GM12878 (cell line): ENCODE measurements at regions not wholly inside any gene's neighbourhood (a gene's known extent, or its start where the extent isn't known, plus 50 kb on each side); places are given as distances from the start of the nearest gene placed in this dataset.

Experiments used
- ATAC-seq: fragments of 200-7000 bp; cut with Tn5 transposase; 3 replicates; pipeline ENCODE4 v1.9.1; 2020; ENCODE audit warnings: mild to moderate bottlenecking, moderate library complexity
- BruUV-seq: library from RNA; stranded (reverse); fragments of 400-500 nt; replicated peaks from 2 replicates; lab custom pipeline; 2021; lab: Mats Ljungman, UMichigan
- CTCF ChIA-PET: fragments of 300-600 bp; sonication (Branson Sonifier 250); formaldehyde crosslinking; extraction: SDS; loops from one replicate; lab custom pipeline; 2021; ENCODE audit warnings: inconsistent platforms; lab: Yijun Ruan, JAX
- POLR2A ChIA-PET: fragments of 350-600 bp; formaldehyde crosslinking; extraction: SDS; loops from one replicate; lab custom pipeline; 2021; ENCODE audit warnings: inconsistent platforms; lab: Charles Lee
- RAD21 ChIA-PET: fragments of 300-600 bp; sonication (Branson Sonifier 250); formaldehyde crosslinking; loops from one replicate; lab custom pipeline; 2023; ENCODE audit warnings: antibody characterized with exemption; ENCODE audit not compliant: unreplicated experiment; lab: Charles Lee
- SMC1A ChIA-PET: fragments of 300-600 bp; sonication (Branson Sonifier 250); formaldehyde crosslinking; loops from one replicate; lab custom pipeline; 2023; ENCODE audit not compliant: unreplicated experiment, uncharacterized antibody; lab: Charles Lee
- DNase-seq: peaks from one replicate; pipeline ENCODE4 v3.0.0-alpha.2; 2011; ENCODE audit warnings: low read depth, low spot score
- FAIRE-seq: peaks from 3 replicates; lab custom pipeline; 2011; peaks lifted over from hg19 to GRCh38; lab: Jason Lieb, UNC
- H2AFZ ChIP-seq: 2 replicates; pipeline ENCODE4 v1.6.0; 2011; ENCODE audit warnings: low read depth, low read length, control low read depth; ENCODE audit not compliant: control insufficient read depth
- H3K27ac ChIP-seq: 2 replicates; pipeline ENCODE4 v1.5.1; 2011; ENCODE audit warnings: control low read depth; ENCODE audit not compliant: control insufficient read depth, insufficient read depth
- H3K27me3 ChIP-seq, 2 experiments: replicated peaks in 1 of 2; 2 replicates each; pipeline versions ENCODE4 v1.6.0 to v1.6.1; 2011; ENCODE audit warnings: low read length in 1 of 2; ENCODE audit not compliant: control insufficient read depth in 2 of 2, insufficient read depth in 2 of 2
- H3K36me3 ChIP-seq, 2 experiments: 2 replicates each; pipeline ENCODE4 v1.5.1; 2011; ENCODE audit warnings: low read length in 1 of 2; ENCODE audit not compliant: control insufficient read depth in 2 of 2, insufficient read depth in 2 of 2
- H3K4me1 ChIP-seq: 2 replicates; pipeline ENCODE4 v1.6.1; 2011; ENCODE audit warnings: mild to moderate bottlenecking, low read length, moderate library complexity, mixed read lengths; ENCODE audit not compliant: control insufficient read depth, insufficient read depth
- H3K4me2 ChIP-seq: 2 replicates; pipeline ENCODE4 v1.6.0; 2011; ENCODE audit warnings: control low read depth; ENCODE audit not compliant: control insufficient read depth, insufficient read depth
- H3K4me3 ChIP-seq: fragments of 200-600 bp; sonication (generic); 2 replicates; pipeline ENCODE4 v1.5.1; 2016
- H3K79me2 ChIP-seq: 2 replicates; pipeline ENCODE4 v1.6.0; 2011; ENCODE audit warnings: low read length; ENCODE audit not compliant: control insufficient read depth, insufficient read depth
- H3K9ac ChIP-seq: 2 replicates; pipeline ENCODE4 v1.8.0; 2011; ENCODE audit warnings: low read length, control low read depth, mixed read lengths; ENCODE audit not compliant: control insufficient read depth, insufficient read depth
- H3K9me3 ChIP-seq: replicated peaks from 3 replicates; pipeline ENCODE4 v1.5.1; 2011; ENCODE audit warnings: mild to moderate bottlenecking, low read length; ENCODE audit not compliant: control insufficient read depth, insufficient read depth
- H4K20me1 ChIP-seq: 2 replicates; pipeline ENCODE4 v1.6.0; 2011; ENCODE audit not compliant: control insufficient read depth, insufficient read depth
- DPF2 ChIP-seq: fragments of 450-650 bp; IDR thresholded peaks from 2 replicates; pipeline ENCODE4 v1.6.1; 2017; ENCODE audit warnings: mild to moderate bottlenecking
- EZH2 ChIP-seq: IDR thresholded peaks from 2 replicates; pipeline ENCODE4 v1.6.1; 2012; ENCODE audit warnings: low read depth, mild to moderate bottlenecking, control low read depth, inconsistent platforms, low read length, borderline replicate concordance; ENCODE audit not compliant: control insufficient read depth
- GATAD2B ChIP-seq: fragments of 450-650 bp; conservative IDR thresholded peaks from 2 replicates; pipeline ENCODE4 v1.6.1; 2017; ENCODE audit warnings: low read depth, mild to moderate bottlenecking, moderate library complexity
- KDM1A ChIP-seq: fragments of 200-600 bp; sonication (generic); IDR thresholded peaks from 2 replicates; pipeline ENCODE4 v1.6.1; 2016; ENCODE audit warnings: borderline replicate concordance
- NRF1 ChIP-seq: conservative IDR thresholded peaks from 2 replicates; pipeline ENCODE4 v1.6.1; 2011; ENCODE audit warnings: mild to moderate bottlenecking, low read depth, low read length, improper control_type of control experiment
- PAX5 ChIP-seq: IDR thresholded peaks from 2 replicates; pipeline ENCODE4 v1.6.1; 2011; ENCODE audit warnings: low read depth, low read length, borderline replicate concordance
- PAX8 ChIP-seq: fragments of 450-650 bp; IDR thresholded peaks from 2 replicates; pipeline ENCODE4 v1.6.1; 2017; ENCODE audit warnings: mild to moderate bottlenecking, moderate library complexity
- RCOR1 ChIP-seq: conservative IDR thresholded peaks from 2 replicates; pipeline ENCODE4 v1.6.1; 2012; ENCODE audit warnings: low read depth, low read length, improper control_type of control experiment
- RELA ChIP-seq: fragments of 450-650 bp; IDR thresholded peaks from 2 replicates; pipeline ENCODE4 v1.8.0; 2014; ENCODE audit warnings: borderline replicate concordance; ENCODE audit not compliant: partially characterized antibody
- SMAD1 ChIP-seq: fragments of 450-650 bp; IDR thresholded peaks from 2 replicates; pipeline ENCODE4 v1.6.1; 2018; ENCODE audit warnings: mild to moderate bottlenecking, low read depth; ENCODE audit not compliant: partially characterized antibody
- STAT1 ChIP-seq: fragments of 450-650 bp; conservative IDR thresholded peaks from 2 replicates; pipeline ENCODE4 v1.6.1; 2014; ENCODE audit warnings: antibody characterized with exemption, mild to moderate bottlenecking
- USF2 ChIP-seq: IDR thresholded peaks from 2 replicates; pipeline ENCODE4 v1.6.1; 2011; ENCODE audit warnings: low read depth, low read length, improper control_type of control experiment, borderline replicate concordance
- YY1 ChIP-seq: IDR thresholded peaks from 2 replicates; pipeline ENCODE4 v1.6.1; 2011; ENCODE audit warnings: low read depth, mild to moderate bottlenecking, low read length
- ZNF274 ChIP-seq: IDR thresholded peaks from one replicate; pipeline ENCODE4 v1.8.0; 2011; ENCODE audit not compliant: insufficient read length, insufficient read depth
- WGBS: methylation state at CpG from one replicate; pipeline ENCODE4 v1.1.6; 2016; ENCODE audit warnings: low lambda C conversion rate; ENCODE audit not compliant: insufficient replicate concordance, insufficient coverage; ENCODE audit errors: missing lambda C conversion rate; 5-methylcytosine and 5-hydroxymethylcytosine counted together
- in situ Hi-C: fragments of 300-500 bp; cut with MboI; formaldehyde crosslinking; loops from 9 replicates; pipeline ENCODE4 v1.14.3; 2018; ENCODE audit warnings: mixed read lengths
- intact Hi-C: fragments of 100-400 bp; cut with micrococcal nuclease; formaldehyde crosslinking; loops from one replicate; pipeline ENCODE4 v1.14.2; 2022; ENCODE audit not compliant: unreplicated experiment
- TF ChIP-seq, protein P1 (sequence below): IDR thresholded peaks from 2 replicates; pipeline ENCODE4 v1.6.1; 2012; ENCODE audit warnings: low read depth, low read length, improper control_type of control experiment
- TF ChIP-seq, protein P2 (sequence below): fragments of 150-350 bp; IDR thresholded peaks from 2 replicates; pipeline ENCODE4 v1.6.1; 2014; ENCODE audit warnings: mild to moderate bottlenecking, low read depth, low read length
- TF ChIP-seq, protein P3 (sequence below): fragments of 450-650 bp; IDR thresholded peaks from 2 replicates; pipeline ENCODE4 v1.6.1; 2017; ENCODE audit warnings: mild to moderate bottlenecking, low read depth, inconsistent platforms; ENCODE audit not compliant: poor library complexity, severe bottlenecking

DNA sequence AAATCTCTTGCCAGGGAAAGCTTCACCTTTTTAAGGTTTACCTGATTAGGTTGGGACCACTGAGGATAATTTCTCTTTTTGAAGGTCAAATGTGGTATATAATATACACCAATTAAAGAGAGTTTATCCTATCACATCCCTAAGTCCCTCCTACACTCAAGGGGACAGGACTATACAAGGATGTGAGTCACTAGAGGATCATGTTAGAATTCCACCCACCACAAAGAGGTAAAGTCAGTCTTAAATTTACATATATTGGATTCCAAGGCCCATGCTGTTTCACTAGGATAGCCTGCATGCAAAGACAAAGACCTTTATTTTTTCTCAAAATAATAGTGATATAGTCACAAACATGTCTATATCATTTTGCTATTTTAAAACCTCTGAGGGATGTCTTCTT is 164.4 kb downstream of the GIPC2 start (continued):
- TF ChIP-seq USF2, result no peak
- TF ChIP-seq DPF2, result no peak
- TF ChIP-seq, protein P1, sequence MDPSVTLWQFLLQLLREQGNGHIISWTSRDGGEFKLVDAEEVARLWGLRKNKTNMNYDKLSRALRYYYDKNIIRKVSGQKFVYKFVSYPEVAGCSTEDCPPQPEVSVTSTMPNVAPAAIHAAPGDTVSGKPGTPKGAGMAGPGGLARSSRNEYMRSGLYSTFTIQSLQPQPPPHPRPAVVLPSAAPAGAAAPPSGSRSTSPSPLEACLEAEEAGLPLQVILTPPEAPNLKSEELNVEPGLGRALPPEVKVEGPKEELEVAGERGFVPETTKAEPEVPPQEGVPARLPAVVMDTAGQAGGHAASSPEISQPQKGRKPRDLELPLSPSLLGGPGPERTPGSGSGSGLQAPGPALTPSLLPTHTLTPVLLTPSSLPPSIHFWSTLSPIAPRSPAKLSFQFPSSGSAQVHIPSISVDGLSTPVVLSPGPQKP, result no peak
- TF ChIP-seq GATAD2B, result no peak
- no peak for TF ChIP-seq RELA
- TF ChIP-seq, all 136 proteins: peak for 0

DNA sequence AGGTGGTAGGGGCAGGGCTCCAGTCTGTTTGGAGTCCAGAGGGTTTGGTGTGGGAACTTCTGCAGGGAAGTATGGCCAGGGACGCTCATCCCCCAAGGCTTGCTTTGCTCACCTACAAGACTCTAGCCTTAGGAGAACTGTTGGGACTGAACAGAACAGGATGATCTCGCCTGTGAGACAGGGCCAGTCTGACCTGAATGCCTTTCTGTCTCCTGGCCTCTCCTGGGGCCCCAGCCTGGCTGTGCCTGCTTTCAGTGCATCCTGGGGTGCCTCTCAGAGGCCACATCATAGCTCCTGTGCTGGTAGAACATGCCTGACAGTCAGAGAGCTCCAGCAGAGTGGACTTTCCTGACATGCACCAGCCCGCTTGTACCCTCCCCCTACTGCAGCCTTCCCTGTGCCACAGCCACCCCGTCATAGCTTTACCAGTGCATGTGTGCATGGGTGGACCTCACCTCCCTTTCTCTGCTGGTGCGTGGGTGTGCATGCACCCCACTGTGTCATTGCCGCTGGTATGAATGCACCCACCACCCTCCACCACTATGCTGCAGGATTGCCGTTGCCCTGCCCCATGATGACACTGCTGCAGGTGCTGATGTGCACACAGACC is 165.8 kb downstream of the GIPC2 start:
- H3K36me3 ChIP-seq, result no peaks in the 10 kb centered on the region
- H3K4me3 ChIP-seq, result no peak overlapping the region
- CTCF ChIA-PET, result no interaction called here
- H4K20me1 ChIP-seq, result no peaks in the 10 kb centered on the region
- TF ChIP-seq SMAD1, result no peak
- TF ChIP-seq STAT1, result no peak
- TF ChIP-seq PAX5, result no peak
- TF ChIP-seq KDM1A, result no peak
- no peak for TF ChIP-seq NRF1
- no peak for TF ChIP-seq EZH2
- no peak for TF ChIP-seq ZNF274
- no peak for TF ChIP-seq PAX8
- TF ChIP-seq, protein P2, sequence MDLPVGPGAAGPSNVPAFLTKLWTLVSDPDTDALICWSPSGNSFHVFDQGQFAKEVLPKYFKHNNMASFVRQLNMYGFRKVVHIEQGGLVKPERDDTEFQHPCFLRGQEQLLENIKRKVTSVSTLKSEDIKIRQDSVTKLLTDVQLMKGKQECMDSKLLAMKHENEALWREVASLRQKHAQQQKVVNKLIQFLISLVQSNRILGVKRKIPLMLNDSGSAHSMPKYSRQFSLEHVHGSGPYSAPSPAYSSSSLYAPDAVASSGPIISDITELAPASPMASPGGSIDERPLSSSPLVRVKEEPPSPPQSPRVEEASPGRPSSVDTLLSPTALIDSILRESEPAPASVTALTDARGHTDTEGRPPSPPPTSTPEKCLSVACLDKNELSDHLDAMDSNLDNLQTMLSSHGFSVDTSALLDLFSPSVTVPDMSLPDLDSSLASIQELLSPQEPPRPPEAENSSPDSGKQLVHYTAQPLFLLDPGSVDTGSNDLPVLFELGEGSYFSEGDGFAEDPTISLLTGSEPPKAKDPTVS, result no peak
- TF ChIP-seq, protein P3, sequence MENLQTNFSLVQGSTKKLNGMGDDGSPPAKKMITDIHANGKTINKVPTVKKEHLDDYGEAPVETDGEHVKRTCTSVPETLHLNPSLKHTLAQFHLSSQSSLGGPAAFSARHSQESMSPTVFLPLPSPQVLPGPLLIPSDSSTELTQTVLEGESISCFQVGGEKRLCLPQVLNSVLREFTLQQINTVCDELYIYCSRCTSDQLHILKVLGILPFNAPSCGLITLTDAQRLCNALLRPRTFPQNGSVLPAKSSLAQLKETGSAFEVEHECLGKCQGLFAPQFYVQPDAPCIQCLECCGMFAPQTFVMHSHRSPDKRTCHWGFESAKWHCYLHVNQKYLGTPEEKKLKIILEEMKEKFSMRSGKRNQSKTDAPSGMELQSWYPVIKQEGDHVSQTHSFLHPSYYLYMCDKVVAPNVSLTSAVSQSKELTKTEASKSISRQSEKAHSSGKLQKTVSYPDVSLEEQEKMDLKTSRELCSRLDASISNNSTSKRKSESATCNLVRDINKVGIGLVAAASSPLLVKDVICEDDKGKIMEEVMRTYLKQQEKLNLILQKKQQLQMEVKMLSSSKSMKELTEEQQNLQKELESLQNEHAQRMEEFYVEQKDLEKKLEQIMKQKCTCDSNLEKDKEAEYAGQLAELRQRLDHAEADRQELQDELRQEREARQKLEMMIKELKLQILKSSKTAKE, result no peak
- no peak for TF ChIP-seq RCOR1
- no peak for TF ChIP-seq YY1
- TF ChIP-seq DPF2, result no peak
- SMC1A ChIA-PET, result no interaction called here
- POLR2A ChIA-PET, result no interaction called here
- H3K4me1 ChIP-seq, result no peaks in the 10 kb centered on the region
- BruUV-seq, result no TSS peak
- no peak overlapping the region for H2AFZ ChIP-seq
- in situ Hi-C loops, result no loop called here
- H3K27me3 ChIP-seq, result no peaks in the 10 kb centered on the region
- H3K4me2 ChIP-seq, result no peak overlapping the region
- H3K79me2 ChIP-seq, result no peaks in the 10 kb centered on the region
- no peaks in the 10 kb centered on the region for H3K9me3 ChIP-seq
- DNase-seq, result no peak
- H3K9ac ChIP-seq, result no peak overlapping the region
- ATAC-seq, result no peak
- RAD21 ChIA-PET, result no interaction called here
- no peak overlapping the region for H3K27ac ChIP-seq
- 16% methylated on average over 7 of the region's 7 CpGs for WGBS
- no peak for FAIRE-seq
- intact Hi-C loops, result no loop called here
